ENCODE measurements at regions not wholly inside any gene's neighbourhood (a gene's known extent, or its start where the extent isn't known, plus 50 kb on each side); places are given as distances from the start of the nearest gene placed in this dataset.

DNA sequence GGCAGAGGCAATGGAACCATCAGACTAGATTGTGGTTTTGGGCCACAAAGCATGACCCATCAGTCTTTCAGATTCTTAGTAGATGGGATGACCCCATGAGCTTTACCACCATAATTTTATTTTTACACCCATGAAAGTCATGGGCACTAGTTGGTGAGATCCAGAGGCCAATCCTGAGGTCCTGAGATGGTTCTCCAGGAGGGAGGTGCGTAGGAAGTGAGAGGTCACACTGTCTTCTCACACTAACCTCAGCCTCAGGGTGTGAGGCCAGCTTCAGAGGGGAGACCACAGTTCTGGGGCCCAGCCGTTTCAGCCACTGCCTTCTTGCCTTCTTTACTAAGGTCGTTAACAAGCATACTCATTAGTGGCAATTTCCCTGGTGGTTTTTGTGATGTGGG lies 106.4 kb downstream of the AKAP11 start:
- no peak overlapping the region for H3K4me3 ChIP-seq (replicated peaks in 1 of 2; ENCODE audit: low read depth in 1 of 2, low read length in 2 of 2)
- ChIA-PET CTCF (no interaction called here), RAD21 (ENCODE audit: low non-redundant PET in 1 of 2, low total read pairs in 2 of 2, uncharacterized antibody in 2 of 2, unreplicated experiment in 2 of 2) (no interaction called here), POLR2A (no interaction called here)
- ATAC-seq (no peak), DNase-seq (ENCODE audit: low read depth, low spot score) (no peak)
- H3K4me2 ChIP-seq (ENCODE audit: low read length), result no peak overlapping the region
- H3K27me3 ChIP-seq (ENCODE audit: insufficient read depth, low read length), result no peaks in the 10 kb centered on the region; the same call in 1 of the 2 replicates
- no TSS peak for BruUV-seq (replicated peaks)
- no peaks in the 10 kb centered on the region for H3K4me1 ChIP-seq (ENCODE audit: control insufficient read depth in 1 of 2, insufficient read depth in 2 of 2, low read length in 2 of 2)
- no peaks in the 10 kb centered on the region for H3K79me2 ChIP-seq (ENCODE audit: insufficient read depth, low read length)
- H3K9me2 ChIP-seq (ENCODE audit: insufficient read depth), result no peaks in the 10 kb centered on the region
- no peak overlapping the region for H3K9ac ChIP-seq (ENCODE audit: low read length)
- no peaks in the 10 kb centered on the region for H3K9me3 ChIP-seq (ENCODE audit: control insufficient read depth in 1 of 2, insufficient read depth in 1 of 2, low read depth in 1 of 2, low read length in 2 of 2)
- H3K36me3 ChIP-seq (ENCODE audit: control insufficient read depth in 1 of 2, insufficient read depth in 2 of 2, low read length in 2 of 2), result no peaks in the 10 kb centered on the region
- TF ChIP-seq ELF1 (IDR thresholded peaks at IDR 0.05; ENCODE audit: borderline replicate concordance, low read depth) (no peak), ZFX (IDR thresholded peaks at IDR 0.05) (no peak), SP1 (IDR thresholded peaks at IDR 0.05; ENCODE audit: low read depth) (no peak), MAX (IDR thresholded peaks at IDR 0.05) (no peak), SRF (IDR thresholded peaks at IDR 0.05; ENCODE audit: low read depth) (no peak), RAD21 (IDR thresholded peaks at IDR 0.05; ENCODE audit: low read depth) (no peak), EZH2phosphoT487 (IDR thresholded peaks at IDR 0.05; ENCODE audit: borderline replicate concordance) (no peak), POLR2A (IDR thresholded peaks at IDR 0.05; ENCODE audit: borderline replicate concordance, extremely low read depth, insufficient read depth, insufficient read length) (no peak), ZNF274 (IDR thresholded peaks at IDR 0.05; ENCODE audit: low read depth, low read length) (no peak), POLR2AphosphoS5 (IDR thresholded peaks at IDR 0.05; ENCODE audit: low read depth, low read length) (no peak), TCF7L2 (IDR thresholded peaks at IDR 0.05; ENCODE audit: borderline replicate concordance, extremely low read depth, insufficient read depth, insufficient read length) (no peak), YY1 (IDR thresholded peaks at IDR 0.05; ENCODE audit: extremely low read depth, insufficient replicate concordance, low read depth, low read length) (no peak)
- TF ChIP-seq, protein P1, sequence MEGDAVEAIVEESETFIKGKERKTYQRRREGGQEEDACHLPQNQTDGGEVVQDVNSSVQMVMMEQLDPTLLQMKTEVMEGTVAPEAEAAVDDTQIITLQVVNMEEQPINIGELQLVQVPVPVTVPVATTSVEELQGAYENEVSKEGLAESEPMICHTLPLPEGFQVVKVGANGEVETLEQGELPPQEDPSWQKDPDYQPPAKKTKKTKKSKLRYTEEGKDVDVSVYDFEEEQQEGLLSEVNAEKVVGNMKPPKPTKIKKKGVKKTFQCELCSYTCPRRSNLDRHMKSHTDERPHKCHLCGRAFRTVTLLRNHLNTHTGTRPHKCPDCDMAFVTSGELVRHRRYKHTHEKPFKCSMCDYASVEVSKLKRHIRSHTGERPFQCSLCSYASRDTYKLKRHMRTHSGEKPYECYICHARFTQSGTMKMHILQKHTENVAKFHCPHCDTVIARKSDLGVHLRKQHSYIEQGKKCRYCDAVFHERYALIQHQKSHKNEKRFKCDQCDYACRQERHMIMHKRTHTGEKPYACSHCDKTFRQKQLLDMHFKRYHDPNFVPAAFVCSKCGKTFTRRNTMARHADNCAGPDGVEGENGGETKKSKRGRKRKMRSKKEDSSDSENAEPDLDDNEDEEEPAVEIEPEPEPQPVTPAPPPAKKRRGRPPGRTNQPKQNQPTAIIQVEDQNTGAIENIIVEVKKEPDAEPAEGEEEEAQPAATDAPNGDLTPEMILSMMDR (IDR thresholded peaks at IDR 0.05 in 2 of 3, conservative IDR thresholded peaks at IDR 0.05 in 1 of 3; ENCODE audit: borderline replicate concordance in 1 of 3, insufficient read depth in 1 of 3, low read depth in 2 of 3, low read length in 2 of 3), result no peak
- no peak overlapping the region for H2AFZ ChIP-seq (ENCODE audit: low read depth, low read length, poor library complexity, severe bottlenecking)
- intact Hi-C loops (cut with micrococcal nuclease), result no loop called here
- H3K27ac ChIP-seq (ENCODE audit: low read depth, low read length), result no peak overlapping the region
- H4K20me1 ChIP-seq (ENCODE audit: insufficient read depth), result no peaks in the 10 kb centered on the region

Measured in HCT116 (cell line).